ENCODE measurements at regions not wholly inside any gene's neighbourhood (a gene's known extent, or its start where the extent isn't known, plus 50 kb on each side); places are given as distances from the start of the nearest gene placed in this dataset.

GRCh38 chr2:238777369-238778067 is 70.4 kb upstream of the TWIST2 start:
- Histone ChIP-seq H3K4me3 (ENCODE audit: control extremely low read depth in 1 of 5, extremely low read depth in 1 of 5, insufficient read depth in 1 of 5, low read depth in 2 of 5, low read length in 4 of 5) (no peak overlapping the region), H3K27me3 (replicated peaks in 1 of 4; ENCODE audit: control extremely low read depth in 1 of 4, control insufficient read depth in 3 of 4, insufficient read depth in 4 of 4, low read length in 3 of 4) (no peaks in the 10 kb centered on the region), H3K36me3 (replicated peaks in 1 of 2; ENCODE audit: control extremely low read depth in 1 of 2, control insufficient read depth in 1 of 2, extremely low read depth in 1 of 2, insufficient read depth in 2 of 2, low read length in 1 of 2) (no peaks in the 10 kb centered on the region)

More at GRCh38 chr2:238777369-238778067, 70.4 kb upstream of the TWIST2 start:
- H2AFZ ChIP-seq (ENCODE audit: insufficient read depth, low read depth, low read length, poor library complexity, severe bottlenecking), result no peak overlapping the region
- peak; percentile 24 for DNase-seq
- H3K9ac ChIP-seq (ENCODE audit: low read length), result no peak overlapping the region
- H4K20me1 ChIP-seq (ENCODE audit: control insufficient read depth, insufficient read depth, low read length, poor library complexity, severe bottlenecking), result no peaks in the 10 kb centered on the region
- intact Hi-C loops (cut with micrococcal nuclease), result no loop called here
- no peak overlapping the region for H3K4me3 Mint-ChIP-seq
- TF ChIP-seq EZH2 (IDR thresholded peaks at IDR 0.05; ENCODE audit: borderline replicate concordance, insufficient read depth, low read depth, low read length, poor library complexity, severe bottlenecking) (no peak), CTCF (IDR thresholded peaks at IDR 0.05) (no peak)
- ChIA-PET POLR2A (no interaction called here), CTCF (no interaction called here)
- H3K4me1 ChIP-seq (ENCODE audit: control insufficient read depth in 2 of 2, insufficient read depth in 2 of 2, low read length in 2 of 2), result peaks cover 0 to 11% of the 10 kb centered on the region in 2 donors
- no peaks in the 10 kb centered on the region for H3K9me3 Mint-ChIP-seq (ENCODE audit: insufficient read depth)
- H3K4me1 Mint-ChIP-seq, result peaks cover 7% of the 10 kb centered on the region
- no peaks in the 10 kb centered on the region for H3K79me2 ChIP-seq (ENCODE audit: control insufficient read depth, insufficient read depth, low read length)
- peak overlapping the region; percentile 72 to 82 for H3K27ac ChIP-seq (ENCODE audit: low read length in 2 of 2)
- no peak overlapping the region for H3K4me2 ChIP-seq (replicated peaks; ENCODE audit: low read depth, low read length, poor library complexity, severe bottlenecking)
- ATAC-seq (ENCODE audit: low read depth), result no peak
- H3K9me3 ChIP-seq (ENCODE audit: control extremely low read depth in 1 of 3, control insufficient read depth in 2 of 3, insufficient read depth in 1 of 3, low read length in 2 of 3), result peaks cover 0 to 58% (median 24%) of the 10 kb centered on the region in 3 donors
- H3K27ac Mint-ChIP-seq, result no peak overlapping the region
- H3K27me3 Mint-ChIP-seq, result no peaks in the 10 kb centered on the region
- WGBS (ENCODE audit: insufficient coverage), result 66% methylated on average over 13 of the region's 15 CpGs

All from B cell (primary cell).